ENCODE measurements at regions not wholly inside any gene's neighbourhood (a gene's known extent, or its start where the extent isn't known, plus 50 kb on each side); places are given as distances from the start of the nearest gene placed in this dataset.

GRCh38 chr9:20030671-20031070, 241.8 kb upstream of the SLC24A2 start:
- TF ChIP-seq EZH2 (IDR thresholded peaks at IDR 0.05): no peak
- TF ChIP-seq CTCF (IDR thresholded peaks at IDR 0.05): no peak
- TF ChIP-seq EZH2phosphoT487 (IDR thresholded peaks at IDR 0.05): no peak

Data from neural progenitor cell (in vitro differentiated cells).